ENCODE measurements at regions not wholly inside any gene's neighbourhood (a gene's known extent, or its start where the extent isn't known, plus 50 kb on each side); places are given as distances from the start of the nearest gene placed in this dataset.
"Not testable (repeated sequence)": the region's sequence is repeated elsewhere in the genome, so short reads cannot be mapped to it uniquely, and the experiment has no call there.

DNA sequence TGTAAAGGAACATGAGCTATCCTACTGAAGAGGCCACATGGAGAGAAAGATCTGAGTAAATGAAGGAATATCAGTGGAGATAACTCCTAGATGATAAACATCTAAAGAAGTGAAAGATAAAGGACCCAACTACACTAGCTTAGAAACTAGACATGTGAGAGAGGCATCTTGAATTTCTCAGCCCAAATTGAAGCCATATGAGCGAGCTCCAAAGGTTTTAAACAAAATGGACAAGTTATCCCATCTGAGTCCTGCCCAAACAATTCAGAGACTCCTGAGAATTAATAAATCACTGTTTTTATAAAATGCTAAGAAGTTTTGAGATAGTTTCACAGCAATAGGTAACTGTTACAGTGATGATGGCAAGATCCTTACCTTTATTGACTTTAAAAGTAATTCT lies 438.9 kb downstream of the NAV3 start:
- ChIA-PET CTCF (no interaction called here), POLR2A (no interaction called here)
- Mint-ChIP-seq H3K9me3 (peaks cover 0 to 32% (median 3%) of the 10 kb centered on the region in 5 donors), H3K27me3 (no peaks in the 10 kb centered on the region), H3K4me3 (no peak overlapping the region), H3K36me3 (peaks cover 0 to 1% (median 0%) of the 10 kb centered on the region in 3 donors), H3K27ac (no peak overlapping the region), H3K4me1 (no peaks in the 10 kb centered on the region)
- Histone ChIP-seq H3K27me3 (ENCODE audit: insufficient read depth, low read length, poor library complexity, severe bottlenecking) (no peaks in the 10 kb centered on the region), H3K27ac (ENCODE audit: low read depth, low read length) (no peak overlapping the region), H3K4me3 (ENCODE audit: low read length) (no peak overlapping the region), H3K4me1 (ENCODE audit: insufficient read depth, low read length) (no peaks in the 10 kb centered on the region), H3K9me3 (ENCODE audit: low read length) (no peaks in the 10 kb centered on the region), H3K36me3 (ENCODE audit: insufficient read depth, low read length) (no peaks in the 10 kb centered on the region)
- no peak for DNase-seq

DNA sequence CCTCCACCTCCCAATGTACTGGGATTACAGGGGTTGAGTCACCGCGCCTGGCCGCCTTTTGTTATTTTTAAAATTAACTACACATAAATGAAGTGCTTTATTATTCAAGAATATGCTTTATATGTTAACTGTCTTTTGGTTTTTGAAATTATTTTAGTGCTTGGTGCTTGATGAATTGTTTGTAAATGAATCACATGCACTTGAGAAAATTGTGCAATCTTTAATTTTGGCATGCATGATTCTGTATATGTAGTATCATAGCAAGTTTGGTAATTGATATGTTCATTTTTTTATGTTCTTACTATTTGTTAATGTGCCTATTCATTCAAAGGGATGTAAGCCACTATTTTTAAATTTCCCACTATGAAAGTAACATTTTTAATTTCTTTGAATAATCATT lies 440.9 kb downstream of the NAV3 start:
- H3K36me3 Mint-ChIP-seq, result peaks cover 0 to 1% (median 0%) of the 10 kb centered on the region in 3 donors
- H3K36me3 ChIP-seq (ENCODE audit: insufficient read depth, low read length), result no peaks in the 10 kb centered on the region
- CTCF ChIA-PET, result no interaction called here
- no peak for DNase-seq
- no peaks in the 10 kb centered on the region for H3K27me3 ChIP-seq (ENCODE audit: insufficient read depth, low read length, poor library complexity, severe bottlenecking)
- no peak overlapping the region for H3K4me3 ChIP-seq (ENCODE audit: low read length)
- H3K27ac ChIP-seq (ENCODE audit: low read depth, low read length), result no peak overlapping the region
- no peak overlapping the region for H3K27ac Mint-ChIP-seq
- peaks cover 1 to 37% (median 4%) of the 10 kb centered on the region in 5 donors for H3K9me3 Mint-ChIP-seq
- H3K4me3 Mint-ChIP-seq, result no peak overlapping the region
- no peaks in the 10 kb centered on the region for H3K4me1 Mint-ChIP-seq
- H3K27me3 Mint-ChIP-seq, result no peaks in the 10 kb centered on the region
- no peaks in the 10 kb centered on the region for H3K9me3 ChIP-seq (ENCODE audit: low read length)
- H3K4me1 ChIP-seq (ENCODE audit: insufficient read depth, low read length), result no peaks in the 10 kb centered on the region
- POLR2A ChIA-PET, result no interaction called here

DNA sequence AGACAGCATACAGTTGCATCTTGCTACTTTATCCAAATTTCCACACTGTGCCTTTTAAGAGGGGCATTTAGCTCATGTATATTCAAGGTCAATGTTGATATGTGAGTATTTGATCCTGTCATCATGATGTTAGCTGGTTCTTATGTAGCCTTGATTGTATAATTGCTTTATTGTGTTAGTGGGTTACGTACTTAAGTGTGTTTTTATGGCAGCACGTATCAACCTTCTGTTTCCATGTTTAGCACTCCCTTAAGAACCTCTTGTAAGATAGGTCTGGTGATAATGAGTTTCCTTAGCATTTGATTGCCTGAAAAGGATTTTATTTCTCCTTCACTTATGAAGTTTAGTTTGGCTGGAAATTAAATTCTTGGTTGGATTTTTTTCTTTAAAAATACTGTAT lies 445.2 kb downstream of the NAV3 start:
- ChIA-PET CTCF (no interaction called here), POLR2A (no interaction called here)
- Histone ChIP-seq H3K27me3 (ENCODE audit: insufficient read depth, low read length, poor library complexity, severe bottlenecking) (no peaks in the 10 kb centered on the region), H3K9me3 (ENCODE audit: low read length) (no peaks in the 10 kb centered on the region), H3K36me3 (ENCODE audit: insufficient read depth, low read length) (no peaks in the 10 kb centered on the region), H3K4me3 (ENCODE audit: low read length) (no peak overlapping the region), H3K27ac (ENCODE audit: low read depth, low read length) (no peak overlapping the region), H3K4me1 (ENCODE audit: insufficient read depth, low read length) (no peaks in the 10 kb centered on the region)
- Mint-ChIP-seq H3K27me3 (no peaks in the 10 kb centered on the region), H3K9me3 (peaks cover 6 to 33% (median 16%) of the 10 kb centered on the region in 5 donors), H3K36me3 (peaks cover 0 to 1% (median 0%) of the 10 kb centered on the region in 3 donors), H3K27ac (no peak overlapping the region), H3K4me3 (no peak overlapping the region), H3K4me1 (no peaks in the 10 kb centered on the region)
- no peak for DNase-seq

DNA sequence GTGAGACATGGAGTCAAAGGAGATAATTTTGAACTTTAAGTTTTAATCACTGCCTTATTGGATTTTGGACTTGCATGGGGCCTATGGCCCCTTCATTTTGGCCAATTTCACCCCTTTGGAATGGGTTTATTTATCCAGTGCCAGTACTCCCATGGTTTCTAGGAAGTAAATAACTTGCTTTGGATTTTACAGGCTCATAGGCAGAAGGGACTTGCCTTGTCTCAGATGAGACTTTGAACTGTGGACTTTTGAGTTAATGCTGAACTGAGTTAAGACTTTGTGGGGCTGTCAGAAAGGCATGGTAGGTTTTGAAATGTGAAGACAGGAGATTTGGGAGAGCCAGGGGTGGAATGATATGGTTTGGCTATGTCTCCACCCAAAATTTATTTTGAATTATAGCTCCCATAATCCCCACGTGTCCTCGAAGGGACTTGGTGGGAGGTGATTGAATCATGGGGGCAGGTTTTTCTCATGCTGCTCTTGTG lies 448.1 kb downstream of the NAV3 start:
- Histone ChIP-seq H3K27me3 (ENCODE audit: insufficient read depth, low read length, poor library complexity, severe bottlenecking) (no peaks in the 10 kb centered on the region), H3K4me1 (ENCODE audit: insufficient read depth, low read length) (no peaks in the 10 kb centered on the region), H3K9me3 (ENCODE audit: low read length) (no peaks in the 10 kb centered on the region), H3K4me3 (ENCODE audit: low read length) (no peak overlapping the region), H3K36me3 (ENCODE audit: insufficient read depth, low read length) (no peaks in the 10 kb centered on the region), H3K27ac (ENCODE audit: low read depth, low read length) (no peak overlapping the region)
- ChIA-PET POLR2A (no interaction called here), CTCF (no interaction called here)
- Mint-ChIP-seq H3K4me3 (no peak overlapping the region), H3K36me3 (no peaks in the 10 kb centered on the region), H3K27me3 (no peaks in the 10 kb centered on the region), H3K27ac (no peak overlapping the region), H3K4me1 (no peaks in the 10 kb centered on the region), H3K9me3 (peaks cover 9 to 31% (median 17%) of the 10 kb centered on the region in 5 donors)
- no peak for DNase-seq

DNA sequence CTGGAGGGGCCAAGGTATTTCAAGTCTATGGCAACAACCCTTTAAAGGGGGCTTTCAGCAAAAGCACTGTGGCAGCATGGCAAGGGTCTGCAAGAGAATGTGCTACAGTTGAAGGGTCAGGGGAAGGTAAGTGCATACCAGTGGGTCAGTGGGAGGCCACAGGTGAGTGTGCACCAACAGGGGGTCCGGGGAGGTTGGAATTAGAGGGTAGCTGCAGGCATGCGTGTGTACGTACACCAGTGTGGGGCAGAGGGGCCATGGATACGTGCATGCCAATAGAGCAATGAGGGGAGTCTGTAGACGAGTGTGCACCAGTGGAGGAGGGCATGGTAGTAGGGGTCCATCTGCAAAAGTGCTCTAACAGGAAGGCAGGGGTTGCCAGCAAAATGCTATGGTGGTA lies 448.9 kb downstream of the NAV3 start:
- H3K27me3 Mint-ChIP-seq, result no peaks in the 10 kb centered on the region
- DNase-seq, result no peak

DNA sequence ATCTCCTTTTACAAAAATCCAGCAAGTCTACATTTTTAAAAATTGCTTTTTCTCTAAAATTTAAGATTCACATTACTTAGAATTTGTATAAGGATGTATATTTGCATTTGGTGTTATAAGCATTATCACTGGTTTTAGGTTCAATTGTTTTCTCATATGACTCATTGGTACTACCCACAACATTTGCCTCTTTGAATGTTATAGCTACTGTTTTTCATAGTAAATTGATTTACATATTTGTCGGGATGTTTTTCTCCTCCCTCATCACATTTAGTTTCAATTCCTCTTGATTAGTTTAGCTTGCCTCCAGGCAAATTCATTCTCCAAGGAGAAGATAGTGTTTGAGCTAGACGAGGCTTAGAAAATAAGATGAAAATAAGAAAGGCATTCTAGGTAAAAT lies 450.4 kb downstream of the NAV3 start:
- CTCF ChIA-PET; H3K36me3 ChIP-seq (ENCODE audit: insufficient read depth, low read length); H3K27ac Mint-ChIP-seq; DNase-seq; H3K9me3 ChIP-seq (ENCODE audit: low read length); H3K27me3 Mint-ChIP-seq; H3K27me3 ChIP-seq (ENCODE audit: insufficient read depth, low read length, poor library complexity, severe bottlenecking); H3K27ac ChIP-seq (ENCODE audit: low read depth, low read length); H3K4me3 ChIP-seq (ENCODE audit: low read length); POLR2A ChIA-PET; H3K36me3 Mint-ChIP-seq; H3K4me1 Mint-ChIP-seq; H3K4me1 ChIP-seq (ENCODE audit: insufficient read depth, low read length); H3K4me3 Mint-ChIP-seq: not testable (repeated sequence)
- peaks cover 7 to 26% (median 16%) of the 10 kb centered on the region in 5 donors for H3K9me3 Mint-ChIP-seq

More for the DNA sequence above, 448.9 kb downstream of the NAV3 start:
- no peaks in the 10 kb centered on the region for H3K27me3 ChIP-seq (ENCODE audit: insufficient read depth, low read length, poor library complexity, severe bottlenecking)
- no peaks in the 10 kb centered on the region for H3K9me3 ChIP-seq (ENCODE audit: low read length)
- H3K27ac Mint-ChIP-seq, result no peak overlapping the region
- H3K9me3 Mint-ChIP-seq, result peaks cover 9 to 39% (median 17%) of the 10 kb centered on the region in 5 donors
- ChIA-PET CTCF (no interaction called here), POLR2A (no interaction called here)
- no peaks in the 10 kb centered on the region for H3K4me1 ChIP-seq (ENCODE audit: insufficient read depth, low read length)
- no peaks in the 10 kb centered on the region for H3K4me1 Mint-ChIP-seq
- no peak overlapping the region for H3K4me3 Mint-ChIP-seq
- no peak overlapping the region for H3K27ac ChIP-seq (ENCODE audit: low read depth, low read length)
- no peaks in the 10 kb centered on the region for H3K36me3 ChIP-seq (ENCODE audit: insufficient read depth, low read length)
- H3K4me3 ChIP-seq (ENCODE audit: low read length), result no peak overlapping the region
- H3K36me3 Mint-ChIP-seq, result no peaks in the 10 kb centered on the region

DNA sequence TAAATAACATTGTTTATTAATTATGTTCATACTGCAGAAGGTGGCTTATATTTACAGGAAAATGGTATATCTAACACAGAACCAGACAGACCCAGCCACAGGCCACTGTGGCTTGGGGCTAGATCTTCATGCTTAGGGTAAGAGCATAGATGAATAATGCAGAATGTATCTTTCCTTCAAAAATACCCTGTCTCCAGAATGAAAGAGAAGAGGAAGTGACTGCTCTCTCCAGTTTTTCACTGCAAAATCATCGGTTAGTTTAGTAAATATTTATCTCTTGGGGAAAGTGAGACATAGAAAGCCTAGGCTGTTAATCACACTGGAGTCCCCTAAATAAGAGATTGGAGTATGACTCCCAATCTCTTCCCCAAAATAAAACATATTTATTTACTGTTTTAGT lies 453.7 kb downstream of the NAV3 start:
- Histone ChIP-seq H3K27me3 (ENCODE audit: insufficient read depth, low read length, poor library complexity, severe bottlenecking) (no peaks in the 10 kb centered on the region), H3K4me3 (ENCODE audit: low read length) (no peak overlapping the region), H3K4me1 (ENCODE audit: insufficient read depth, low read length) (no peaks in the 10 kb centered on the region), H3K27ac (ENCODE audit: low read depth, low read length) (no peak overlapping the region), H3K9me3 (ENCODE audit: low read length) (no peaks in the 10 kb centered on the region), H3K36me3 (ENCODE audit: insufficient read depth, low read length) (no peaks in the 10 kb centered on the region)
- H3K36me3 Mint-ChIP-seq, result no peaks in the 10 kb centered on the region
- no peak overlapping the region for H3K4me3 Mint-ChIP-seq
- H3K9me3 Mint-ChIP-seq, result peaks cover 3 to 38% (median 11%) of the 10 kb centered on the region in 5 donors
- H3K27me3 Mint-ChIP-seq, result no peaks in the 10 kb centered on the region
- DNase-seq, result no peak
- H3K4me1 Mint-ChIP-seq, result no peaks in the 10 kb centered on the region
- CTCF ChIA-PET, result no interaction called here
- no peak overlapping the region for H3K27ac Mint-ChIP-seq
- POLR2A ChIA-PET, result no interaction called here

DNA sequence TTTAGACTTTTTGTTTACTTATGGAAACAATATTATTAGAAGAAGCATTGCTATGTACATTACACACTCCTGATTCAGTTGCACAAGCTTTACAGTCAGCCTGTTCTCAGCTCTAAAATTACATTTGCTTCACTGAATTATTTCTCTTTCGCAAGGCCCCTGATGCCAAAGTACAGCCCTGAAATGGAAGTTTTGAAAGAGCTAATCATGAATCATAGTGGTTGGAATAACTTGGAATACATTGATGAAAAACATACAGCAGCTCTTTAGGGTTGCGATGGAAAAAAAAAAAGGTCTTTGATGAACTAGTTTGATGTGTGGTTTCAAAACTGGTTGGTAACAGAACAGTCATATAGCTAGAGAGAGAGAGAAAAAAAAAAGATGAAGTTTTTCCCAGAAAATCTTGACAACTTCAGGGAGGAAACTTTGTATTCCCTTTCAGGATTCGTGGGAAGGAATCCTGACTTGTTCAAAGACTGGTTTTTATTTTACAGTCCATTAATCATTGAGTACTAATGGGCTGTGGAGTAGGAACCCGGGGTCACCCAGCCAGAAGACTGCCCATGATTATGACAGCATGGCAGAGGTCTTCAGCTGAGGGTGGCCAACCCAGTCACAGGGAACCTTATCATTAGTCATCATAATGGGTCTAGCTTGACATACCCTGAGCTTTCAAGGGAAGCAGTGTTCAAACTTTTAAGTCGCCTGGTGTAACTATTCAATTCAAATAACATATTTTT lies 460.1 kb downstream of the NAV3 start:
- H3K4me1 ChIP-seq (ENCODE audit: insufficient read depth, low read length), result no peaks in the 10 kb centered on the region
- no peaks in the 10 kb centered on the region for H3K36me3 Mint-ChIP-seq
- H3K27me3 ChIP-seq (ENCODE audit: insufficient read depth, low read length, poor library complexity, severe bottlenecking), result no peaks in the 10 kb centered on the region
- no peaks in the 10 kb centered on the region for H3K27me3 Mint-ChIP-seq
- H3K9me3 Mint-ChIP-seq, result peaks cover 0 to 30% (median 7%) of the 10 kb centered on the region in 5 donors
- POLR2A ChIA-PET, result no interaction called here
- H3K9me3 ChIP-seq (ENCODE audit: low read length), result no peaks in the 10 kb centered on the region
- H3K27ac Mint-ChIP-seq, result no peak overlapping the region
- H3K4me3 Mint-ChIP-seq, result no peak overlapping the region
- H3K27ac ChIP-seq (ENCODE audit: low read depth, low read length), result no peak overlapping the region
- CTCF ChIA-PET, result no interaction called here
- H3K4me3 ChIP-seq (ENCODE audit: low read length), result no peak overlapping the region
- H3K4me1 Mint-ChIP-seq, result no peaks in the 10 kb centered on the region
- no peaks in the 10 kb centered on the region for H3K36me3 ChIP-seq (ENCODE audit: insufficient read depth, low read length)
- DNase-seq, result no peak

Measured in CD8-positive, alpha-beta memory T cell (primary cell).